Skeletal muscle satellite cell (primary cell): ENCODE measurements at regions not wholly inside any gene's neighbourhood (a gene's known extent, or its start where the extent isn't known, plus 50 kb on each side); places are given as distances from the start of the nearest gene placed in this dataset.
"Not testable (repeated sequence)": the region's sequence is repeated elsewhere in the genome, so short reads cannot be mapped to it uniquely, and the experiment has no call there.

ENCODE experiments used
- H3K27me3 ChIP-seq: 2 replicates; pipeline ENCODE4 v1.7.0; 2013; ENCODE audit warnings: low read length; ENCODE audit not compliant: control insufficient read depth, insufficient read depth
- H3K36me3 ChIP-seq: 2 replicates; pipeline ENCODE4 v1.7.0; 2013; ENCODE audit warnings: mild to moderate bottlenecking, control low read depth, low read length; ENCODE audit not compliant: insufficient read depth
- H3K4me1 ChIP-seq: 2 replicates; pipeline ENCODE4 v1.7.0; 2013; ENCODE audit warnings: low read length; ENCODE audit not compliant: control insufficient read depth, insufficient read depth
- H3K4me2 ChIP-seq: 2 replicates; pipeline ENCODE4 v1.7.0; 2013; ENCODE audit warnings: mild to moderate bottlenecking, low read length
- H3K4me3 ChIP-seq: 2 replicates; pipeline ENCODE4 v1.7.0; 2013; ENCODE audit warnings: low read length
- H3K9ac ChIP-seq: 2 replicates; pipeline ENCODE4 v1.7.0; 2013; ENCODE audit warnings: mild to moderate bottlenecking, low read depth, low read length, moderate library complexity
- H3K9me3 ChIP-seq: replicated peaks from 2 replicates; pipeline ENCODE4 v1.7.0; 2013; ENCODE audit warnings: mild to moderate bottlenecking, control low read depth, low read length

- no peak overlapping the region for H3K4me2 ChIP-seq
Observed at GRCh38 chr3:98681486-98681885, 81.7 kb upstream of the ST3GAL6 start.

GRCh38 chr3:98682391-98682790 lies 80.7 kb upstream of the ST3GAL6 start:
- H3K4me3 ChIP-seq, H3K9ac ChIP-seq, H3K36me3 ChIP-seq, H3K4me2 ChIP-seq, H3K9me3 ChIP-seq, H3K4me1 ChIP-seq, H3K27me3 ChIP-seq: not testable (repeated sequence)

More at GRCh38 chr3:98681486-98681885, 81.7 kb upstream of the ST3GAL6 start:
- Histone ChIP-seq H3K9me3 (no peaks in the 10 kb centered on the region), H3K4me3 (no peak overlapping the region), H3K36me3 (no peaks in the 10 kb centered on the region), H3K9ac (no peak overlapping the region), H3K27me3 (no peaks in the 10 kb centered on the region), H3K4me1 (no peaks in the 10 kb centered on the region)

- Histone ChIP-seq H3K27me3 (no peaks in the 10 kb centered on the region), H3K9me3 (no peaks in the 10 kb centered on the region), H3K36me3 (no peaks in the 10 kb centered on the region), H3K4me2 (no peak overlapping the region), H3K9ac (no peak overlapping the region), H3K4me1 (peaks cover 25% of the 10 kb centered on the region), H3K4me3 (no peak overlapping the region)
Observed at GRCh38 chr3:98688363-98688762, 74.8 kb upstream of the ST3GAL6 start.

GRCh38 chr3:98690876-98691275 lies 72.3 kb upstream of the ST3GAL6 start:
- Histone ChIP-seq H3K4me2 (no peak overlapping the region), H3K27me3 (no peaks in the 10 kb centered on the region), H3K4me3 (no peak overlapping the region), H3K36me3 (no peaks in the 10 kb centered on the region), H3K4me1 (peaks cover 34% of the 10 kb centered on the region), H3K9ac (no peak overlapping the region), H3K9me3 (no peaks in the 10 kb centered on the region)

- no peak overlapping the region for H3K4me2 ChIP-seq
- no peaks in the 10 kb centered on the region for H3K36me3 ChIP-seq
- H3K4me3 ChIP-seq: no peak overlapping the region
- no peak overlapping the region for H3K9ac ChIP-seq
- H3K27me3 ChIP-seq: no peaks in the 10 kb centered on the region
- peaks cover 44% of the 10 kb centered on the region for H3K4me1 ChIP-seq
- no peaks in the 10 kb centered on the region for H3K9me3 ChIP-seq
Observed at GRCh38 chr3:98691897-98692296, 71.2 kb upstream of the ST3GAL6 start.

GRCh38 chr3:98692787-98693473 lies 70.2 kb upstream of the ST3GAL6 start:
- no peaks in the 10 kb centered on the region for H3K36me3 ChIP-seq
- no peaks in the 10 kb centered on the region for H3K9me3 ChIP-seq
- H3K4me2 ChIP-seq: no peak overlapping the region
- peak overlapping the region; percentile 47 for H3K9ac ChIP-seq
- H3K4me3 ChIP-seq: no peak overlapping the region
- H3K4me1 ChIP-seq: peaks cover 54% of the 10 kb centered on the region
- no peaks in the 10 kb centered on the region for H3K27me3 ChIP-seq

- H3K36me3 ChIP-seq: no peaks in the 10 kb centered on the region
- H3K9ac ChIP-seq: peak overlapping the region; percentile 62
- no peak overlapping the region for H3K4me3 ChIP-seq
- H3K9me3 ChIP-seq: no peaks in the 10 kb centered on the region
- no peaks in the 10 kb centered on the region for H3K27me3 ChIP-seq
- peak overlapping the region; percentile 12 for H3K4me2 ChIP-seq
- peaks cover 59% of the 10 kb centered on the region for H3K4me1 ChIP-seq
Observed at GRCh38 chr3:98695796-98696195, 67.3 kb upstream of the ST3GAL6 start.

GRCh38 chr3:98696296-98696695 lies 66.8 kb upstream of the ST3GAL6 start:
- not testable (repeated sequence) for H3K4me3 ChIP-seq, H3K9me3 ChIP-seq, H3K36me3 ChIP-seq, H3K27me3 ChIP-seq
- peak overlapping the region; percentile 49 for H3K9ac ChIP-seq
- peak overlapping the region; percentile 12 for H3K4me2 ChIP-seq
- H3K4me1 ChIP-seq: peaks cover 54% of the 10 kb centered on the region

- Histone ChIP-seq H3K27me3 (no peaks in the 10 kb centered on the region), H3K36me3 (no peaks in the 10 kb centered on the region), H3K4me3 (no peak overlapping the region), H3K9me3 (no peaks in the 10 kb centered on the region), H3K4me2 (peak overlapping the region; percentile 2), H3K4me1 (peaks cover 48% of the 10 kb centered on the region), H3K9ac (peak overlapping the region; percentile 23)
Observed at GRCh38 chr3:98697225-98697624, 65.9 kb upstream of the ST3GAL6 start.

- Histone ChIP-seq H3K4me3 (no peak overlapping the region), H3K4me2 (no peak overlapping the region)
Observed at GRCh38 chr3:98699132-98699531, 64.0 kb upstream of the ST3GAL6 start.

GRCh38 chr3:98701071-98701675 lies 62.0 kb upstream of the ST3GAL6 start:
- Histone ChIP-seq H3K9ac (no peak overlapping the region), H3K4me3 (no peak overlapping the region), H3K36me3 (no peaks in the 10 kb centered on the region), H3K9me3 (no peaks in the 10 kb centered on the region), H3K4me2 (no peak overlapping the region), H3K27me3 (no peaks in the 10 kb centered on the region), H3K4me1 (peaks cover 30% of the 10 kb centered on the region)

More at GRCh38 chr3:98699132-98699531, 64.0 kb upstream of the ST3GAL6 start:
- peaks cover 38% of the 10 kb centered on the region for H3K4me1 ChIP-seq
- no peaks in the 10 kb centered on the region for H3K9me3 ChIP-seq
- no peaks in the 10 kb centered on the region for H3K27me3 ChIP-seq
- H3K36me3 ChIP-seq: no peaks in the 10 kb centered on the region
- H3K9ac ChIP-seq: no peak overlapping the region

GRCh38 chr3:98702166-98702565 lies 61.0 kb upstream of the ST3GAL6 start:
- Histone ChIP-seq H3K4me2 (no peak overlapping the region), H3K27me3 (no peaks in the 10 kb centered on the region), H3K4me1 (peaks cover 21% of the 10 kb centered on the region), H3K4me3 (no peak overlapping the region), H3K9ac (no peak overlapping the region), H3K36me3 (no peaks in the 10 kb centered on the region), H3K9me3 (no peaks in the 10 kb centered on the region)
